H1 (cell line): ENCODE measurements at regions not wholly inside any gene's neighbourhood (a gene's known extent, or its start where the extent isn't known, plus 50 kb on each side); places are given as distances from the start of the nearest gene placed in this dataset.

Experiments
- CTCF ChIA-PET: fragments of 300-600 bp; sonication (Branson Sonifier 250); formaldehyde crosslinking; loops from one replicate; lab custom pipeline; 2021; ENCODE audit not compliant: partially characterized antibody; lab: Charles Lee
- POLR2A ChIA-PET: fragments of 300-600 bp; sonication (Branson Sonifier 250); formaldehyde crosslinking; loops from one replicate; lab custom pipeline; 2021; ENCODE audit warnings: inconsistent platforms; ENCODE audit not compliant: partially characterized antibody; lab: Charles Lee
- DNase-seq, 2 experiments: peaks; one replicate each; pipeline versions ENCODE4 v3.0.0 to v3.0.0-alpha.2; 2010 to 2022; ENCODE audit warnings: low spot score in 2 of 2, low read depth in 1 of 2, mixed read lengths in 1 of 2
- FAIRE-seq: peaks from 2 replicates; lab custom pipeline; 2011; peaks lifted over from hg19 to GRCh38; lab: Jason Lieb, UNC
- H2AFZ ChIP-seq: 2 replicates; pipeline ENCODE4 v1.8.1; 2012; ENCODE audit warnings: low read length, inconsistent platforms
- H2AK5ac ChIP-seq: 2 replicates; pipeline ENCODE4 v1.6.1; 2013; ENCODE audit warnings: low read depth, low read length
- H2BK120ac ChIP-seq: replicated peaks from 2 replicates; pipeline ENCODE3; 2013; ENCODE audit warnings: low read depth, low read length, inconsistent platforms
- H2BK12ac ChIP-seq: 2 replicates; pipeline ENCODE4 v1.6.1; 2013; ENCODE audit warnings: low read depth, low read length
- H2BK15ac ChIP-seq: 2 replicates; pipeline ENCODE4 v1.6.1; 2013; ENCODE audit warnings: low read length
- H2BK20ac ChIP-seq: 2 replicates; pipeline ENCODE4 v1.6.1; 2013; ENCODE audit warnings: low read length
- H2BK5ac ChIP-seq: 2 replicates; pipeline ENCODE4 v1.6.1; 2013; ENCODE audit warnings: low read depth, low read length
- H3K14ac ChIP-seq: 2 replicates; pipeline ENCODE4 v1.6.1; 2013; ENCODE audit warnings: inconsistent platforms; ENCODE audit not compliant: insufficient read length
- H3K18ac ChIP-seq: 2 replicates; pipeline ENCODE4 v1.6.1; 2013; ENCODE audit warnings: low read length; ENCODE audit errors: extremely low read depth
- H3K23ac ChIP-seq: 2 replicates; pipeline ENCODE4 v1.6.1; 2013; ENCODE audit warnings: inconsistent platforms; ENCODE audit not compliant: insufficient read length
- H3K23me2 ChIP-seq: 2 replicates; pipeline ENCODE4 v1.6.1; 2013; ENCODE audit warnings: low read depth, low read length
- H3K27ac ChIP-seq: 2 replicates; pipeline ENCODE4 v1.6.1; 2011; ENCODE audit warnings: low read depth, low read length, inconsistent platforms
- H3K27me3 ChIP-seq, 4 experiments: replicated peaks in 1 of 4; 1 replicate in 1 of 4; 2 replicates in 3 of 4; pipeline versions ENCODE4 v1.6.1 to v1.8.1; 2011 to 2013; ENCODE audit warnings: low read length in 3 of 4, mild to moderate bottlenecking in 3 of 4, inconsistent platforms in 2 of 4, mixed read lengths in 2 of 4, moderate library complexity in 1 of 4; ENCODE audit not compliant: control insufficient read depth in 3 of 4, insufficient read depth in 3 of 4; ENCODE audit errors: extremely low read depth in 1 of 4
- H3K36me3 ChIP-seq, 4 experiments: 2 replicates each; pipeline versions ENCODE4 v1.6.1 to v1.8.1; 2011 to 2013; ENCODE audit warnings: mild to moderate bottlenecking in 4 of 4, low read length in 3 of 4, moderate library complexity in 2 of 4, control low read depth in 1 of 4, inconsistent platforms in 1 of 4; ENCODE audit not compliant: insufficient read depth in 4 of 4, control insufficient read depth in 2 of 4
- H3K4ac ChIP-seq: replicated peaks from 2 replicates; pipeline ENCODE3; 2013; ENCODE audit warnings: low read length, low read depth, mixed read lengths, inconsistent platforms; ENCODE audit not compliant: insufficient read length
- H3K4me1 ChIP-seq, 4 experiments: replicated peaks in 1 of 4; 1 replicate in 1 of 4; 2 replicates in 3 of 4; pipeline versions ENCODE4 v1.6.1 to v1.8.1; 2011 to 2013; ENCODE audit warnings: low read length in 3 of 4, inconsistent platforms in 2 of 4, mixed read lengths in 1 of 4; ENCODE audit not compliant: insufficient read depth in 4 of 4, control insufficient read depth in 3 of 4
- H3K4me2 ChIP-seq, 2 experiments: 2 replicates each; pipeline versions ENCODE4 v1.6.1 to v1.8.1; 2011 to 2013; ENCODE audit warnings: low read depth in 2 of 2, low read length in 2 of 2, control low read depth in 1 of 2, inconsistent platforms in 1 of 2, mild to moderate bottlenecking in 1 of 2; ENCODE audit not compliant: insufficient read depth in 1 of 2
- H3K4me3 ChIP-seq, 4 experiments: fragments of 200-600, 300-600 bp in 1 of 4; sonication (generic), shearing (Covaris generic), sonication (Bioruptor Twin) in 1 of 4; 2 replicates each; pipeline versions ENCODE4 v1.5.1 to v1.8.1; 2011 to 2016; ENCODE audit warnings: low read length in 4 of 4, low read depth in 3 of 4, control low read depth in 2 of 4, inconsistent platforms in 2 of 4, mild to moderate bottlenecking in 2 of 4, mixed read lengths in 1 of 4, moderate library complexity in 1 of 4; ENCODE audit not compliant: insufficient read depth in 2 of 4; ENCODE audit errors: extremely low read depth in 1 of 4
- H3K56ac ChIP-seq: replicated peaks from 2 replicates; pipeline ENCODE3; 2013; ENCODE audit warnings: low read depth, mild to moderate bottlenecking, mixed read lengths, low read length, inconsistent platforms; ENCODE audit not compliant: insufficient read length
- H3K79me1 ChIP-seq: 2 replicates; pipeline ENCODE4 v1.6.1; 2013; ENCODE audit warnings: low read depth, low read length, control low read depth
- H3K79me2 ChIP-seq, 2 experiments: 2 replicates each; pipeline versions ENCODE4 v1.6.1 to v1.8.1; 2012 to 2013; ENCODE audit warnings: low read length in 2 of 2, mild to moderate bottlenecking in 2 of 2, inconsistent platforms in 1 of 2; ENCODE audit not compliant: insufficient read depth in 2 of 2, control insufficient read depth in 1 of 2
- H3K9ac ChIP-seq, 4 experiments: replicated peaks in 1 of 4; 1 replicate in 1 of 4; 2 replicates in 3 of 4; pipeline versions ENCODE4 v1.6.1 to v1.8.1; 2011 to 2013; ENCODE audit warnings: low read depth in 3 of 4, low read length in 3 of 4, control low read depth in 2 of 4, mild to moderate bottlenecking in 2 of 4, moderate library complexity in 2 of 4, inconsistent platforms in 1 of 4; ENCODE audit errors: extremely low read depth in 1 of 4
- H3K9me3 ChIP-seq, 2 experiments: 2 replicates each; pipeline versions ENCODE4 v1.6.1 to v1.8.1; 2012 to 2013; ENCODE audit warnings: mild to moderate bottlenecking in 2 of 2, moderate library complexity in 2 of 2, control low read depth in 1 of 2, inconsistent platforms in 1 of 2, low read depth in 1 of 2, low read length in 1 of 2, mixed read lengths in 1 of 2; ENCODE audit not compliant: insufficient read depth in 2 of 2
- H4K20me1 ChIP-seq, 2 experiments: replicated peaks in 1 of 2; 2 replicates each; pipeline versions ENCODE3 to v1.8.1; 2011 to 2013; ENCODE audit warnings: inconsistent platforms in 2 of 2, low read length in 2 of 2, mild to moderate bottlenecking in 1 of 2; ENCODE audit not compliant: insufficient read depth in 2 of 2, control insufficient read depth in 1 of 2
- H4K5ac ChIP-seq: 2 replicates; pipeline ENCODE4 v1.6.1; 2013; ENCODE audit warnings: low read length, low read depth, mixed read lengths, inconsistent platforms; ENCODE audit not compliant: insufficient read length
- H4K8ac ChIP-seq: 2 replicates; pipeline ENCODE4 v1.8.0; 2013; ENCODE audit warnings: mild to moderate bottlenecking, moderate library complexity, low read length, inconsistent platforms; ENCODE audit not compliant: insufficient read depth; ENCODE audit errors: extremely low read depth
- H4K91ac ChIP-seq: replicated peaks from 2 replicates; pipeline ENCODE3; 2013; ENCODE audit warnings: low read length, mixed read lengths, inconsistent platforms; ENCODE audit not compliant: insufficient read length
- GABPA ChIP-seq: IDR thresholded peaks from 2 replicates; pipeline ENCODE4 v1.6.1; 2011; ENCODE audit warnings: mild to moderate bottlenecking, low read length, moderate library complexity, borderline replicate concordance; ENCODE audit not compliant: insufficient read depth
- MAFK ChIP-seq: IDR thresholded peaks from 2 replicates; pipeline ENCODE4 v1.6.1; 2012; ENCODE audit warnings: low read depth, mild to moderate bottlenecking, improper control_type of control experiment, low read length
- RBBP5 ChIP-seq: IDR thresholded peaks from 2 replicates; pipeline ENCODE4 v1.7.1; 2012; ENCODE audit warnings: low read depth, mild to moderate bottlenecking, inconsistent platforms, low read length, moderate library complexity, borderline replicate concordance
- TBP ChIP-seq: IDR thresholded peaks from 2 replicates; pipeline ENCODE4 v1.6.1; 2011; ENCODE audit warnings: low read depth, low read length, improper control_type of control experiment
- WGBS, 2 experiments: shearing (Covaris generic) in 1 of 2; methylation state at CpG; one replicate each; pipeline versions ENCODE4 v1.1.6 to v1.1.7; 2013 to 2015; ENCODE audit warnings: low lambda C conversion rate in 2 of 2, mixed read lengths in 2 of 2, inconsistent platforms in 1 of 2, low coverage in 1 of 2, missing lambda C conversion rate in 1 of 2; ENCODE audit not compliant: insufficient replicate concordance in 2 of 2, insufficient coverage in 1 of 2, insufficient read length in 1 of 2; ENCODE audit errors: extremely low coverage in 1 of 2, missing lambda C conversion rate in 1 of 2; 5-methylcytosine and 5-hydroxymethylcytosine counted together

GRCh38 chr4:27398631-27399310 is 538.1 kb downstream of the STIM2 start:
- CTCF ChIA-PET = no interaction called here
- no peaks in the 10 kb centered on the region for H3K27me3 ChIP-seq
- H4K20me1 ChIP-seq = no peaks in the 10 kb centered on the region
- no peak overlapping the region for H4K91ac ChIP-seq
- no peaks in the 10 kb centered on the region for H3K79me2 ChIP-seq
- H3K23ac ChIP-seq = no peak overlapping the region
- H3K9ac ChIP-seq = no peak overlapping the region
- H3K4me2 ChIP-seq = no peak overlapping the region
- no peak overlapping the region for H2BK20ac ChIP-seq
- H2BK12ac ChIP-seq = no peak overlapping the region
- H2AK5ac ChIP-seq = no peak overlapping the region
- no peak for TF ChIP-seq MAFK
- TF ChIP-seq GABPA = no peak
- TF ChIP-seq RBBP5 = no peak
- TF ChIP-seq TBP = no peak
- TF ChIP-seq, all 59 proteins: peak for 0
- Histone ChIP-seq H3K9me3 (no peaks in the 10 kb centered on the region), H2BK5ac (no peak overlapping the region), H3K14ac (no peak overlapping the region), H3K18ac (no peak overlapping the region), H2BK120ac (no peak overlapping the region), H2AFZ (no peak overlapping the region), H3K4me1 (no peaks in the 10 kb centered on the region), H3K4ac (no peak overlapping the region), H3K23me2 (no peaks in the 10 kb centered on the region), H4K8ac (no peak overlapping the region), H3K36me3 (no peaks in the 10 kb centered on the region), H3K56ac (no peak overlapping the region), H4K5ac (no peak overlapping the region), H3K27ac (no peak overlapping the region), H2BK15ac (no peak overlapping the region), H3K4me3 (no peak overlapping the region), H3K79me1 (no peaks in the 10 kb centered on the region)
- DNase-seq (no peak), FAIRE-seq (no peak)
- POLR2A ChIA-PET = no interaction called here
- 85% methylated on average over 7 of the region's 7 CpGs; no CpG with 5 or more reads in 1 of the 2 experiments for WGBS, 2 experiments
